ENCODE measurements at regions not wholly inside any gene's neighbourhood (a gene's known extent, or its start where the extent isn't known, plus 50 kb on each side); places are given as distances from the start of the nearest gene placed in this dataset.

- TF ChIP-seq CTCF (IDR thresholded peaks at IDR 0.05), result no peak
- TF ChIP-seq RFX5 (IDR thresholded peaks at IDR 0.05; ENCODE audit: low read length), result no peak
- TF ChIP-seq NRF1 (IDR thresholded peaks at IDR 0.05; ENCODE audit: low read depth, low read length), result no peak
- TF ChIP-seq SMC3 (IDR thresholded peaks at IDR 0.05; ENCODE audit: low read depth, low read length), result no peak
- 0 out of 2 replicates have a peak, but pooled peaks have one; percentile 36 for TF ChIP-seq MAX (IDR thresholded peaks at IDR 0.05; ENCODE audit: low read depth)
- no peak for TF ChIP-seq YY1 (IDR thresholded peaks at IDR 0.05; ENCODE audit: low read depth)
- no peak for TF ChIP-seq POLR2AphosphoS5 (IDR thresholded peaks at IDR 0.05; ENCODE audit: low read depth, low read length)
Observed at GRCh38 chr4:158042591-158043030, 130.2 kb downstream of the GASK1B start.
